Mucosa of rectum (tissue), 2 donors: ENCODE measurements at regions not wholly inside any gene's neighbourhood (a gene's known extent, or its start where the extent isn't known, plus 50 kb on each side); places are given as distances from the start of the nearest gene placed in this dataset.
"Not testable (repeated sequence)": the region's sequence is repeated elsewhere in the genome, so short reads cannot be mapped to it uniquely, and the experiment has no call there.

ENCODE experiments used
- H3K27ac ChIP-seq, 2 donors: one replicate each; pipeline ENCODE4 v1.7.0; 2013; ENCODE audit warnings: inconsistent platforms in 2 of 2, low read depth in 2 of 2, low read length in 2 of 2
- H3K27me3 ChIP-seq, 2 donors: one replicate each; pipeline ENCODE4 v1.7.0; 2013; ENCODE audit warnings: low read length in 2 of 2; ENCODE audit not compliant: control insufficient read depth in 2 of 2, insufficient read depth in 2 of 2
- H3K36me3 ChIP-seq, 2 donors: one replicate each; pipeline ENCODE4 v1.7.0; 2013; ENCODE audit warnings: low read length in 2 of 2; ENCODE audit not compliant: control insufficient read depth in 2 of 2, insufficient read depth in 2 of 2
- H3K4me1 ChIP-seq, 2 donors: one replicate each; pipeline ENCODE4 v1.7.0; 2013; ENCODE audit warnings: low read length in 2 of 2, mild to moderate bottlenecking in 1 of 2; ENCODE audit not compliant: control insufficient read depth in 2 of 2, insufficient read depth in 2 of 2
- H3K4me3 ChIP-seq, 2 donors: one replicate each; pipeline ENCODE4 v1.7.0; 2013; ENCODE audit warnings: low read length in 2 of 2
- H3K9ac ChIP-seq, 2 donors: one replicate each; pipeline ENCODE4 v1.7.0; 2013; ENCODE audit warnings: low read length in 2 of 2, low read depth in 1 of 2, mild to moderate bottlenecking in 1 of 2
- H3K9me3 ChIP-seq, 2 donors: one replicate each; pipeline ENCODE4 v1.7.0; 2013; ENCODE audit warnings: low read length in 2 of 2; ENCODE audit not compliant: control insufficient read depth in 2 of 2
- donor health status: healthy.
- donor health status: Normal muscosa, but diverticular disease.

DNA sequence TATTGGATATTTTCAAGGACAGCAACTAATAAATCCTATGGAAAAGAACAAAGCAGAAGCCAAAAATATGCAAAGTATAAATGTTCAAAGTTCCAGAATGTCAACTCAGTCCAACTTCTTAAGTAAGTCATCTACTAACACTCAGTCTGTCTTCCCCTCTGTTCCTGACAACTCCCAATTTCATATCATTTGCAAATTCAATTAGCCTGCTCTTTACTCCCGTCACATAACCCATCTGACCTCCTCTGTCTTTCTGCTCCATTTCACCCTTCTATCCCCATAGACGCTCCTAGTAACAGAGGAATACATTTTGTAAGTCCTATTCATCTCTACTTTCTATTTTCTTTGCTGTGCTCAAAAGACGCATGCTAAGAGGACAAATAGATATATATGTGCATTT is 659.8 kb upstream of the MEF2C start:
- Histone ChIP-seq H3K4me1 (no peaks in the 10 kb centered on the region), H3K4me3 (no peak overlapping the region), H3K27me3 (no peaks in the 10 kb centered on the region), H3K27ac (no peak overlapping the region), H3K9me3 (no peaks in the 10 kb centered on the region), H3K36me3 (no peaks in the 10 kb centered on the region), H3K9ac (no peak overlapping the region)

DNA sequence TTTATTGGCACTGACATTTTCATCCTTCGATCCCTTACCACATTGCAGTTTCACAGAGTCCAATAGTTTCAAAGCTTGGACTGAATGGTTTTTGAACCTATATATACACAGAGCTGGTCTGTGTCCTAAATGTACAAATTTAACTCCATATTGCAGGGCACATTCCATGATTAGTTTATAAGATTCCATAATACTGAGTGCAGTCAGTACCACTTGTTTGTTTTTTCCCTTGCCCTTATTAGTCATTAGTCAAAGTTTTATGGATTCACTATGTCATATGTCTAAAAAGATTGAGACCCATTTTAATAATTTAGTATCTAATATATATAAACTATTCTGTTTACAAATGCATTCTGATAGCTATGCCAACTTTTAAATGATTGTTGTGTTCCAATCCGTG is 654.8 kb upstream of the MEF2C start:
- Histone ChIP-seq H3K9me3 (no peaks in the 10 kb centered on the region), H3K4me3 (no peak overlapping the region), H3K27me3 (no peaks in the 10 kb centered on the region), H3K27ac (no peak overlapping the region), H3K36me3 (no peaks in the 10 kb centered on the region), H3K4me1 (no peaks in the 10 kb centered on the region), H3K9ac (no peak overlapping the region)

- Histone ChIP-seq H3K9me3 (no peaks in the 10 kb centered on the region), H3K9ac (no peak overlapping the region), H3K36me3 (no peaks in the 10 kb centered on the region), H3K27me3 (no peaks in the 10 kb centered on the region), H3K4me1 (no peaks in the 10 kb centered on the region), H3K4me3 (no peak overlapping the region), H3K27ac (no peak overlapping the region)
These were observed 653.0 kb upstream of the MEF2C start for GRCh38 chr5:89536020-89536419.

GRCh38 chr5:89535411-89535810 is 652.4 kb upstream of the MEF2C start:
- Histone ChIP-seq H3K27ac (no peak overlapping the region), H3K9me3 (no peaks in the 10 kb centered on the region)

GRCh38 chr5:89534331-89534730 is 651.3 kb upstream of the MEF2C start:
- Histone ChIP-seq H3K36me3 (no peaks in the 10 kb centered on the region), H3K27me3 (no peaks in the 10 kb centered on the region), H3K27ac (no peak overlapping the region), H3K4me1 (no peaks in the 10 kb centered on the region), H3K9me3 (no peaks in the 10 kb centered on the region), H3K4me3 (no peak overlapping the region), H3K9ac (no peak overlapping the region)

More at GRCh38 chr5:89535411-89535810, 652.4 kb upstream of the MEF2C start:
- H3K9ac ChIP-seq, result no peak overlapping the region
- no peaks in the 10 kb centered on the region for H3K27me3 ChIP-seq
- no peaks in the 10 kb centered on the region for H3K4me1 ChIP-seq
- H3K4me3 ChIP-seq, result no peak overlapping the region
- no peaks in the 10 kb centered on the region for H3K36me3 ChIP-seq

GRCh38 chr5:89524785-89525184 is 641.8 kb upstream of the MEF2C start:
- Histone ChIP-seq H3K27ac (no peak overlapping the region), H3K4me1 (no peaks in the 10 kb centered on the region), H3K9me3 (peaks cover 0 to 2% of the 10 kb centered on the region in 2 donors), H3K36me3 (no peaks in the 10 kb centered on the region), H3K9ac (no peak overlapping the region), H3K27me3 (no peaks in the 10 kb centered on the region), H3K4me3 (no peak overlapping the region)

DNA sequence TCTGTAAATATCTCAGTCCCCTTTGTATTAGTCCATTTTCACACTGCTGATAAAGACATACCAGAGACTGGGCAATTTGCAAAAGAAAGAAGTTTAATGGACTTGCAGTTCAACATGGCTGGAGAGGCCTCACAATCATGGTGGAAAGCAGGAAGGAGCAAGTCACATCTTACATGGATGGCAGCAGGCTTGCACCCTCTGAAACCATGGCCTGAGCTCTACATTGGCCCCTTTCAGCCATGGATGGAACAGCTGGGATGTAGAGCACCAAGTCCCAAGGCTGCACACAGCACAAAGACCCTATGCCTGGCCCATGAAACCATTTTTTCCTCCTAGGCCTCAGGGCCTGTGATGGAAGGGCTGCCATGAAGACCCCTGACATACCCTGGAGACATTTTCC is 640.9 kb upstream of the MEF2C start:
- not testable (repeated sequence) for H3K4me1 ChIP-seq, H3K9ac ChIP-seq, H3K9me3 ChIP-seq, H3K27me3 ChIP-seq, H3K27ac ChIP-seq, H3K4me3 ChIP-seq, H3K36me3 ChIP-seq

- Histone ChIP-seq H3K36me3 (no peaks in the 10 kb centered on the region), H3K9me3 (peaks cover 0 to 2% of the 10 kb centered on the region in 2 donors), H3K9ac (no peak overlapping the region), H3K27me3 (no peaks in the 10 kb centered on the region), H3K4me1 (no peaks in the 10 kb centered on the region), H3K4me3 (no peak overlapping the region), H3K27ac (no peak overlapping the region)
These were observed 637.8 kb upstream of the MEF2C start for GRCh38 chr5:89520771-89521170.

DNA sequence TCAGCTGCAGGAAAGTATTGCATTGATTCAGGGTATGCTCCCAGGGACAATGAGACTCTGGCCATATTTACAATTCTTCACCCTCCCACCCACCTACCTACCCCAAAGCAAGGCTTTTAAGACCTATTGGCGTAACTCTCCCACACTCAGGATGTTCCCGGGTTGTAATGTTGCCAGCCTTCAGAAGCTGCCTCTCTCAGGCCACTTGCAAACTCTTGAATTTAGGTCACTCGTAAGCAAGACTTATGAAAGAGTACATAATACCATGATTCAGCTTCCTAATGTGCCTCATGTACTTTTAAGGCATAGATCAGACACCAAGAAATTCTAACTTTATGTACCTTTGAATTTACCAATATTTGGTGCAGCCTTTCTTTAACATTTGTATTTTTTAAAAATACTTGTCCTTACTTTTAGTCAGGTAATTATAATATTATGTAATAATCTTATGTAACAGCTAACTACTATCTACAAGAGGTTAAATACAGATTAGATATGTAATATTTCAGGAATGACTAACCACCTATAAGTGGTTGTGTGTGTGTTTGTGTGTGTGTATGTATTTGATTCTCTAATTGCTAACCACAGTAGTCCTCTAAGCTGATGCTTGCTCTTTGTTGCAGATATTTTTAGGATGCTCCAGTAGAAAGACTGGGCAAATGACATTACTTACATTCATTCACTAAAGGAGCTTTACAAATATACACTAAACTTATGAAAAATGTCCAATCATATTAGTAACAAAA is 630.5 kb upstream of the MEF2C start:
- Histone ChIP-seq H3K9me3 (no peaks in the 10 kb centered on the region), H3K4me3 (no peak overlapping the region), H3K4me1 (no peaks in the 10 kb centered on the region), H3K9ac (no peak overlapping the region), H3K27me3 (no peaks in the 10 kb centered on the region), H3K36me3 (no peaks in the 10 kb centered on the region), H3K27ac (no peak overlapping the region)

DNA sequence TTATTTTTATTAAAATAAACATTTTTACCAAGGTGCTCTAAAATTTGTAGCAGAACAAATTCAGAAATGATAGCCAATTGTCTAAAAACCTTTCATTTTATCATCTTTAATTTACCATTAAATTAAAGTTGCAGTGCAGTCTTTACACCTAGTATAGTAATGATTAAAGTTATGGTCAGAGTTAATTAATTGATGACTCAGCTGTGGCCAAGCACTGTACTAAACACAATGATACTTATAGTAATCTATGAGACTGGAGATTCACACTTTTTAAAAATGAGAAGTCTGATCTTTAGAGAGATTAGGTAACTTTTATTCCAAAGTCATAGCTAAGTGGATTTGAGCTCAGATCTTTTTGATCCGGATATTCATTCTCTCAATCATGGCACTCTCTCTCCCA is 621.1 kb upstream of the MEF2C start:
- no peak overlapping the region for H3K27ac ChIP-seq

GRCh38 chr5:89499787-89500186 is 616.8 kb upstream of the MEF2C start:
- Histone ChIP-seq H3K9ac (no peak overlapping the region), H3K4me1 (no peaks in the 10 kb centered on the region), H3K9me3 (no peaks in the 10 kb centered on the region), H3K27ac (no peak overlapping the region), H3K4me3 (no peak overlapping the region), H3K27me3 (no peaks in the 10 kb centered on the region), H3K36me3 (no peaks in the 10 kb centered on the region)

More for the DNA sequence above, 621.1 kb upstream of the MEF2C start:
- no peaks in the 10 kb centered on the region for H3K4me1 ChIP-seq
- H3K9me3 ChIP-seq, result no peaks in the 10 kb centered on the region
- H3K9ac ChIP-seq, result no peak overlapping the region
- no peaks in the 10 kb centered on the region for H3K27me3 ChIP-seq
- H3K4me3 ChIP-seq, result no peak overlapping the region
- no peaks in the 10 kb centered on the region for H3K36me3 ChIP-seq
